ENCODE measurements at regions not wholly inside any gene's neighbourhood (a gene's known extent, or its start where the extent isn't known, plus 50 kb on each side); places are given as distances from the start of the nearest gene placed in this dataset.
"Not testable (repeated sequence)": the region's sequence is repeated elsewhere in the genome, so short reads cannot be mapped to it uniquely, and the experiment has no call there.

- H3K27me3 ChIP-seq (ENCODE audit: insufficient read depth, low read length, poor library complexity) = no peaks in the 10 kb centered on the region
- TF ChIP-seq EZH2 (IDR thresholded peaks at IDR 0.05; ENCODE audit: borderline replicate concordance, low read depth, low read length, severe bottlenecking) = no peak
- no peak for TF ChIP-seq CTCF (IDR thresholded peaks at IDR 0.05; ENCODE audit: borderline replicate concordance, extremely low read depth, low read length, poor library complexity, severe bottlenecking)
- no peak overlapping the region for H3K9ac ChIP-seq (ENCODE audit: low read depth, low read length)
- no peaks in the 10 kb centered on the region for H3K9me3 ChIP-seq (ENCODE audit: insufficient read depth, low read length, severe bottlenecking)
- no peaks in the 10 kb centered on the region for H3K4me1 ChIP-seq (ENCODE audit: insufficient read depth, low read length)
- no peak for ATAC-seq (ENCODE audit: insufficient read depth, low read depth)
- no peak overlapping the region for H2AFZ ChIP-seq (ENCODE audit: low read depth, low read length)
- H3K36me3 ChIP-seq (ENCODE audit: insufficient read depth, low read length) = no peaks in the 10 kb centered on the region
- H3K79me2 ChIP-seq (ENCODE audit: insufficient read depth, low read length) = no peaks in the 10 kb centered on the region
- H3K4me2 ChIP-seq (ENCODE audit: insufficient read depth, low read length) = no peak overlapping the region
- no peak overlapping the region for H3K4me3 ChIP-seq (ENCODE audit: low read depth in 1 of 2, low read length in 2 of 2)
- no peak for DNase-seq
- H3K27ac ChIP-seq (ENCODE audit: low read length) = no peak overlapping the region
- no peaks in the 10 kb centered on the region for H4K20me1 ChIP-seq (ENCODE audit: insufficient read depth, low read length)
These were observed 357.4 kb downstream of the TBL1XR1 start for GRCh38 chr3:176839901-176840300.

GRCh38 chr3:176839466-176839865, 357.8 kb downstream of the TBL1XR1 start:
- no peaks in the 10 kb centered on the region for H3K27me3 ChIP-seq (ENCODE audit: insufficient read depth, low read length, poor library complexity)
- H3K27ac ChIP-seq (ENCODE audit: low read length) = no peak overlapping the region
- H3K79me2 ChIP-seq (ENCODE audit: insufficient read depth, low read length) = no peaks in the 10 kb centered on the region
- no peaks in the 10 kb centered on the region for H3K4me1 ChIP-seq (ENCODE audit: insufficient read depth, low read length)
- H3K4me3 ChIP-seq (ENCODE audit: low read depth in 1 of 2, low read length in 2 of 2) = no peak overlapping the region
- no peak overlapping the region for H3K4me2 ChIP-seq (ENCODE audit: insufficient read depth, low read length)
- no peak overlapping the region for H2AFZ ChIP-seq (ENCODE audit: low read depth, low read length)
- H3K9ac ChIP-seq (ENCODE audit: low read depth, low read length) = no peak overlapping the region
- H4K20me1 ChIP-seq (ENCODE audit: insufficient read depth, low read length) = no peaks in the 10 kb centered on the region
- no peaks in the 10 kb centered on the region for H3K9me3 ChIP-seq (ENCODE audit: insufficient read depth, low read length, severe bottlenecking)
- ATAC-seq (ENCODE audit: insufficient read depth, low read depth) (no peak), DNase-seq (no peak)
- TF ChIP-seq CTCF (IDR thresholded peaks at IDR 0.05; ENCODE audit: borderline replicate concordance, extremely low read depth, low read length, poor library complexity, severe bottlenecking) (no peak), EZH2 (IDR thresholded peaks at IDR 0.05; ENCODE audit: borderline replicate concordance, low read depth, low read length, severe bottlenecking) (no peak)
- no peaks in the 10 kb centered on the region for H3K36me3 ChIP-seq (ENCODE audit: insufficient read depth, low read length)

GRCh38 chr3:176827244-176827643, 370.0 kb downstream of the TBL1XR1 start:
- H3K27ac ChIP-seq (ENCODE audit: low read length); H3K4me1 ChIP-seq (ENCODE audit: insufficient read depth, low read length); H4K20me1 ChIP-seq (ENCODE audit: insufficient read depth, low read length); H3K36me3 ChIP-seq (ENCODE audit: insufficient read depth, low read length); ATAC-seq (ENCODE audit: insufficient read depth, low read depth); DNase-seq; H3K9ac ChIP-seq (ENCODE audit: low read depth, low read length); H3K79me2 ChIP-seq (ENCODE audit: insufficient read depth, low read length); H2AFZ ChIP-seq (ENCODE audit: low read depth, low read length); H3K9me3 ChIP-seq (ENCODE audit: insufficient read depth, low read length, severe bottlenecking); H3K27me3 ChIP-seq (ENCODE audit: insufficient read depth, low read length, poor library complexity); H3K4me2 ChIP-seq (ENCODE audit: insufficient read depth, low read length); H3K4me3 ChIP-seq (ENCODE audit: low read depth in 1 of 2, low read length in 2 of 2): not testable (repeated sequence)

GRCh38 chr3:176824811-176825210, 372.5 kb downstream of the TBL1XR1 start:
- no peak overlapping the region for H3K4me3 ChIP-seq (ENCODE audit: low read depth in 1 of 2, low read length in 2 of 2)
- no peaks in the 10 kb centered on the region for H4K20me1 ChIP-seq (ENCODE audit: insufficient read depth, low read length)
- no peak overlapping the region for H2AFZ ChIP-seq (ENCODE audit: low read depth, low read length)
- no peaks in the 10 kb centered on the region for H3K9me3 ChIP-seq (ENCODE audit: insufficient read depth, low read length, severe bottlenecking)
- no peaks in the 10 kb centered on the region for H3K79me2 ChIP-seq (ENCODE audit: insufficient read depth, low read length)
- no peaks in the 10 kb centered on the region for H3K4me1 ChIP-seq (ENCODE audit: insufficient read depth, low read length)
- no peak overlapping the region for H3K27ac ChIP-seq (ENCODE audit: low read length)
- H3K27me3 ChIP-seq (ENCODE audit: insufficient read depth, low read length, poor library complexity) = no peaks in the 10 kb centered on the region
- TF ChIP-seq CTCF (IDR thresholded peaks at IDR 0.05; ENCODE audit: borderline replicate concordance, extremely low read depth, low read length, poor library complexity, severe bottlenecking) = no peak
- H3K4me2 ChIP-seq (ENCODE audit: insufficient read depth, low read length) = no peak overlapping the region
- H3K9ac ChIP-seq (ENCODE audit: low read depth, low read length) = no peak overlapping the region
- DNase-seq = no peak
- no peak for ATAC-seq (ENCODE audit: insufficient read depth, low read depth)
- no peaks in the 10 kb centered on the region for H3K36me3 ChIP-seq (ENCODE audit: insufficient read depth, low read length)
